PC-9 (cell line): ENCODE measurements at regions not wholly inside any gene's neighbourhood (a gene's known extent, or its start where the extent isn't known, plus 50 kb on each side); places are given as distances from the start of the nearest gene placed in this dataset.

Experiments
- CTCF ChIP-seq: fragments of 200-600 bp; sonication (generic); conservative IDR thresholded peaks from 2 replicates; pipeline ENCODE4 v1.6.1; 2017; ENCODE audit warnings: mixed run types, antibody characterized with exemption, mild to moderate bottlenecking, moderate library complexity
- EZH2 ChIP-seq: fragments of 200-600 bp; sonication (generic); IDR thresholded peaks from 2 replicates; pipeline ENCODE4 v1.8.0; 2017; ENCODE audit warnings: antibody characterized with exemption, low read depth

GRCh38 chr21:16047904-16048303 is 318.1 kb downstream of the USP25 start:
- no peak for TF ChIP-seq CTCF
- TF ChIP-seq EZH2 = no peak
